ENCODE measurements at regions not wholly inside any gene's neighbourhood (a gene's known extent, or its start where the extent isn't known, plus 50 kb on each side); places are given as distances from the start of the nearest gene placed in this dataset.

DNA sequence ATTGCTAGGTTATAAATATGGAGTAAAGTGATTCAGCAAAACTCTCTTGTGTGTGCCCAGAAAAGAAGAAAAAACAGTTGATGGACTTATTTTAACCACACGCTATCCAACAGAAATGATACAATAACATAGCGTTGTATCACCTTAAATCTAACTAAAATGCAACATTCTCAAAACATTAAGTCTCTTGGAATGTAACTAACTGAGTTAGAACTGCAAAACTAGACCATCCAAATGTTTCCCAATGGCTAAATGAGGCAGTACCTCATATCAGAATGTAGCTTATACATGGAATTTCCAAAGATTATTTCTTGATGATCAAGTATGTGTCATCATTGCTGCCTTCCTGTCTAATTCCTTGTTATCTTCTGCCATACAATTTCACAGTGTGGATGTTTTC, 187.9 kb downstream of the CNTN3 start:
- Histone ChIP-seq H3K27me3 (ENCODE audit: control insufficient read depth, low read length) (no peaks in the 10 kb centered on the region), H3K9me2 (replicated peaks; ENCODE audit: control insufficient read depth, low read length) (no peaks in the 10 kb centered on the region), H3K79me2 (ENCODE audit: control insufficient read depth, low read length) (no peaks in the 10 kb centered on the region), H4K20me1 (ENCODE audit: control insufficient read depth, insufficient read depth, low read depth, low read length) (no peaks in the 10 kb centered on the region), H3F3A (ENCODE audit: control insufficient read depth, insufficient read depth) (no peaks in the 10 kb centered on the region), H3K36me3 (ENCODE audit: control insufficient read depth, low read length) (no peaks in the 10 kb centered on the region), H3K4me1 (ENCODE audit: control insufficient read depth, low read length) (no peaks in the 10 kb centered on the region), H3K27ac (ENCODE audit: low read depth, low read length) (no peak overlapping the region), H3K4me2 (ENCODE audit: low read length) (no peak overlapping the region), H3K9me3 (ENCODE audit: control insufficient read depth, insufficient read depth, low read length) (no peaks in the 10 kb centered on the region), H3K4me3 (ENCODE audit: low read length) (no peak overlapping the region)
- TF ChIP-seq, protein P1, sequence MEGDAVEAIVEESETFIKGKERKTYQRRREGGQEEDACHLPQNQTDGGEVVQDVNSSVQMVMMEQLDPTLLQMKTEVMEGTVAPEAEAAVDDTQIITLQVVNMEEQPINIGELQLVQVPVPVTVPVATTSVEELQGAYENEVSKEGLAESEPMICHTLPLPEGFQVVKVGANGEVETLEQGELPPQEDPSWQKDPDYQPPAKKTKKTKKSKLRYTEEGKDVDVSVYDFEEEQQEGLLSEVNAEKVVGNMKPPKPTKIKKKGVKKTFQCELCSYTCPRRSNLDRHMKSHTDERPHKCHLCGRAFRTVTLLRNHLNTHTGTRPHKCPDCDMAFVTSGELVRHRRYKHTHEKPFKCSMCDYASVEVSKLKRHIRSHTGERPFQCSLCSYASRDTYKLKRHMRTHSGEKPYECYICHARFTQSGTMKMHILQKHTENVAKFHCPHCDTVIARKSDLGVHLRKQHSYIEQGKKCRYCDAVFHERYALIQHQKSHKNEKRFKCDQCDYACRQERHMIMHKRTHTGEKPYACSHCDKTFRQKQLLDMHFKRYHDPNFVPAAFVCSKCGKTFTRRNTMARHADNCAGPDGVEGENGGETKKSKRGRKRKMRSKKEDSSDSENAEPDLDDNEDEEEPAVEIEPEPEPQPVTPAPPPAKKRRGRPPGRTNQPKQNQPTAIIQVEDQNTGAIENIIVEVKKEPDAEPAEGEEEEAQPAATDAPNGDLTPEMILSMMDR (IDR thresholded peaks at IDR 0.05; ENCODE audit: low read depth, low read length, poor library complexity, severe bottlenecking), result no peak
- no peak for TF ChIP-seq EZH2phosphoT487 (IDR thresholded peaks at IDR 0.05; ENCODE audit: borderline replicate concordance, low read length)

DNA sequence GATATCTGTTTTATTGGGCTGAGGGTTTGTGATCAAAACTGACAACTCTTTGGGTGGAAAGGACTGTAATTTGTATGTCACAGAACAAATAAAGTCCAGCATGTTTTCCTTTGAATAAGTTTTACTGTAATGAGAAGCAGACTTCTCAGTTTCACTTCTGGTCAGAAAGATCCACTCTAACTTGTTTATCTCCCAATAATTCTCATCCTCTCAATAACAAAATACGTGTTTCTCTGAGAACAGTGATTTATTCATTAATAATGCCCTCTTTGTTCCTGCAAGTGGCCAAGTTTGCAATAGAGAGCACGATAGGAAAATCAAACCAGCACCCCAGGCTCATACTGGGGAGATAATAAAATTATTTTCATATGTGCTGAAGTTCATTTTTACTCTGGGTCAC, 190.6 kb downstream of the CNTN3 start:
- no peak overlapping the region for H3K4me2 ChIP-seq (ENCODE audit: low read length)
- no peaks in the 10 kb centered on the region for H3F3A ChIP-seq (ENCODE audit: control insufficient read depth, insufficient read depth)
- no peak overlapping the region for H3K4me3 ChIP-seq (ENCODE audit: low read length)
- no peaks in the 10 kb centered on the region for H3K27me3 ChIP-seq (ENCODE audit: control insufficient read depth, low read length)
- H3K79me2 ChIP-seq (ENCODE audit: control insufficient read depth, low read length), result no peaks in the 10 kb centered on the region
- no peak overlapping the region for H3K27ac ChIP-seq (ENCODE audit: low read depth, low read length)
- no peaks in the 10 kb centered on the region for H3K9me3 ChIP-seq (ENCODE audit: control insufficient read depth, insufficient read depth, low read length)
- no peaks in the 10 kb centered on the region for H4K20me1 ChIP-seq (ENCODE audit: control insufficient read depth, insufficient read depth, low read depth, low read length)
- H3K36me3 ChIP-seq (ENCODE audit: control insufficient read depth, low read length), result no peaks in the 10 kb centered on the region
- H3K9me2 ChIP-seq (replicated peaks; ENCODE audit: control insufficient read depth, low read length), result no peaks in the 10 kb centered on the region
- TF ChIP-seq, protein P1 (IDR thresholded peaks at IDR 0.05; ENCODE audit: low read depth, low read length, poor library complexity, severe bottlenecking), result no peak
- TF ChIP-seq EZH2phosphoT487 (IDR thresholded peaks at IDR 0.05; ENCODE audit: borderline replicate concordance, low read length), result no peak
- no peaks in the 10 kb centered on the region for H3K4me1 ChIP-seq (ENCODE audit: control insufficient read depth, low read length)

DNA sequence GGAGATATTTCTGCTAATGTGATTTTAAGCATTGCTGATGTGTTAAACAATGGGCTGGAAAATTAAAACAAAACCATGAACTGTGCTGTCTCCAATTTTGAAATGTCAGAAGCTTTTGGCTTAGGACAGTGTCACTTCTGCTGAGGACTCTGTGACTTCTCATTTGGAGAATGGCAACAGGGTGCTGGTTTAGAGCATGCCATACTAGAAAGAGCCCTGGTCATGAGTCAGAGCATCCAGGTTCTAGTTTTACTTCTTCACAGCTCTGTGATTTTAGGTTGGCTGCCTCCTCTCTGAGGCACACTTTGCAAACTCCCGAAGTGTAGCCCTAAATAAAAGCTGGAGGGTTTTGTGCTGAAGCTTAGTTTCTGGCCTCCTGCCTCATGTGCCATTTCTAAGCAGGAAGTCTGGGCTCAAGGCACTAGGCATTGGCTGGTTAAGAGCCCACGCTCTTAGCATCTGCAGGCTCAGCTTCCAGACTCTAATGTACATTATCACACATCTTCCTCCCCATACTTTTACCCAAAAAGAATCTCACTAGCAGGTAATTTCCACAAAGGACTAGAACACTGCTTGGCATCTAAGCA, 193.8 kb downstream of the CNTN3 start:
- Histone ChIP-seq H3K9me2 (replicated peaks; ENCODE audit: control insufficient read depth, low read length) (no peaks in the 10 kb centered on the region), H3K4me1 (ENCODE audit: control insufficient read depth, low read length) (no peaks in the 10 kb centered on the region), H3K9me3 (ENCODE audit: control insufficient read depth, insufficient read depth, low read length) (no peaks in the 10 kb centered on the region), H3K36me3 (ENCODE audit: control insufficient read depth, low read length) (no peaks in the 10 kb centered on the region), H3F3A (ENCODE audit: control insufficient read depth, insufficient read depth) (no peaks in the 10 kb centered on the region), H3K79me2 (ENCODE audit: control insufficient read depth, low read length) (no peaks in the 10 kb centered on the region), H4K20me1 (ENCODE audit: control insufficient read depth, insufficient read depth, low read depth, low read length) (no peaks in the 10 kb centered on the region), H3K27ac (ENCODE audit: low read depth, low read length) (no peak overlapping the region), H3K27me3 (ENCODE audit: control insufficient read depth, low read length) (no peaks in the 10 kb centered on the region), H3K4me3 (ENCODE audit: low read length) (no peak overlapping the region), H3K4me2 (ENCODE audit: low read length) (no peak overlapping the region)
- no peak for TF ChIP-seq EZH2phosphoT487 (IDR thresholded peaks at IDR 0.05; ENCODE audit: borderline replicate concordance, low read length)

DNA sequence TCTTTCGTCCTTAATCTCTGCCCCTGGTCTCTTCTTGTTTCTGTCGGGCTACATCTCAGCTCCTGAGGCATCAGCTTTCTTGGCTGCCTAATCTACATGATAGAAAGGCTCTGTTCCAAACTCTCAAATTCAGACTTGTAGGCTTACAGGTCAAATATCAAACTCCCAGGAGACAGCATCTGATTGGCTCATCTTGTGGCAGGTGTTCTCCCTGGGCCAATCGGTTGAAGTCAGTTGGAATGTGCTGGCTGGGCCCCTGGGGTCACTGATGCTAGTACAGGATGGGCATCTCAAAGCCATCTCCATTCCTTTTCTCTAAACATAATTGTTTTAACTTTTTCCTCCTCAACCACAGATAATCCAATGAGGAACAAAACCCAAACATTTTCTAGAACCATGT, 198.7 kb downstream of the CNTN3 start:
- Histone ChIP-seq H3K27me3 (ENCODE audit: control insufficient read depth, low read length) (no peaks in the 10 kb centered on the region), H3K9me3 (ENCODE audit: control insufficient read depth, insufficient read depth, low read length) (no peaks in the 10 kb centered on the region), H3K27ac (ENCODE audit: low read depth, low read length) (no peak overlapping the region), H3K4me2 (ENCODE audit: low read length) (no peak overlapping the region), H3K79me2 (ENCODE audit: control insufficient read depth, low read length) (no peaks in the 10 kb centered on the region), H3K4me3 (ENCODE audit: low read length) (no peak overlapping the region), H3F3A (ENCODE audit: control insufficient read depth, insufficient read depth) (no peaks in the 10 kb centered on the region), H3K36me3 (ENCODE audit: control insufficient read depth, low read length) (no peaks in the 10 kb centered on the region), H4K20me1 (ENCODE audit: control insufficient read depth, insufficient read depth, low read depth, low read length) (no peaks in the 10 kb centered on the region), H3K9me2 (replicated peaks; ENCODE audit: control insufficient read depth, low read length) (no peaks in the 10 kb centered on the region), H3K4me1 (ENCODE audit: control insufficient read depth, low read length) (no peaks in the 10 kb centered on the region)
- TF ChIP-seq, protein P1 (IDR thresholded peaks at IDR 0.05; ENCODE audit: low read depth, low read length, poor library complexity, severe bottlenecking), result no peak
- TF ChIP-seq EZH2phosphoT487 (IDR thresholded peaks at IDR 0.05; ENCODE audit: borderline replicate concordance, low read length), result no peak
